Astrocyte (in vitro differentiated cells and primary cell): ENCODE measurements at regions not wholly inside any gene's neighbourhood (a gene's known extent, or its start where the extent isn't known, plus 50 kb on each side); places are given as distances from the start of the nearest gene placed in this dataset.

Source experiments
- CTCF ChIP-seq: IDR thresholded peaks from 2 replicates; pipeline ENCODE4 v1.5.1; 2011; ENCODE audit warnings: low read depth, mild to moderate bottlenecking, inconsistent platforms, low read length, moderate library complexity; ENCODE audit not compliant: insufficient read depth
- EZH2 ChIP-seq: IDR thresholded peaks from 2 replicates; pipeline ENCODE4 v1.6.1; 2012; ENCODE audit warnings: mild to moderate bottlenecking, low read length, inconsistent platforms; ENCODE audit not compliant: insufficient read depth

GRCh38 chr14:49467091-49467490 lies 119.1 kb downstream of the RPS29 start:
- no peak for TF ChIP-seq CTCF
- no peak for TF ChIP-seq EZH2
